ENCODE measurements at regions not wholly inside any gene's neighbourhood (a gene's known extent, or its start where the extent isn't known, plus 50 kb on each side); places are given as distances from the start of the nearest gene placed in this dataset.

DNA sequence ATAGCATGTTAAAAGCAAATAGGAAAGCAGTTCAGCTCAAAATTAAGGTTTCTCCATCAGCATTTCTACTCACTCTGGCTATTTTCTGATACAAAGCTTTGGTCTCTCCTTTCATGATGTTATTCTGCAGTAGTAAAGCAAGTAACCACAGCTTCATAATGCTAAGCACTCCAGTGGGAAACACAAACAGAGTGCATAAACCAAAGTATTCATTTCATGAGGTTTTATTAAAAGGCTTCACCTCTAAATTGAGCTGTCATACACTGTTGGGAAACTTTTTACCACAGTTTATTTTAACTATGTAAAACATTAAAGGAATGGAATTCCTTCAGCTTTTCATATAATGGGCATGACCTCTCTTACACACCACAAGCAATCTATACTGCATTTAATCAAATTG, 157.9 kb upstream of the LMO3 start:
- no peak for TF ChIP-seq POLR2A (IDR thresholded peaks at IDR 0.05)
- no peak for TF ChIP-seq POLR2AphosphoS5 (IDR thresholded peaks at IDR 0.05)
- TF ChIP-seq, protein P1, sequence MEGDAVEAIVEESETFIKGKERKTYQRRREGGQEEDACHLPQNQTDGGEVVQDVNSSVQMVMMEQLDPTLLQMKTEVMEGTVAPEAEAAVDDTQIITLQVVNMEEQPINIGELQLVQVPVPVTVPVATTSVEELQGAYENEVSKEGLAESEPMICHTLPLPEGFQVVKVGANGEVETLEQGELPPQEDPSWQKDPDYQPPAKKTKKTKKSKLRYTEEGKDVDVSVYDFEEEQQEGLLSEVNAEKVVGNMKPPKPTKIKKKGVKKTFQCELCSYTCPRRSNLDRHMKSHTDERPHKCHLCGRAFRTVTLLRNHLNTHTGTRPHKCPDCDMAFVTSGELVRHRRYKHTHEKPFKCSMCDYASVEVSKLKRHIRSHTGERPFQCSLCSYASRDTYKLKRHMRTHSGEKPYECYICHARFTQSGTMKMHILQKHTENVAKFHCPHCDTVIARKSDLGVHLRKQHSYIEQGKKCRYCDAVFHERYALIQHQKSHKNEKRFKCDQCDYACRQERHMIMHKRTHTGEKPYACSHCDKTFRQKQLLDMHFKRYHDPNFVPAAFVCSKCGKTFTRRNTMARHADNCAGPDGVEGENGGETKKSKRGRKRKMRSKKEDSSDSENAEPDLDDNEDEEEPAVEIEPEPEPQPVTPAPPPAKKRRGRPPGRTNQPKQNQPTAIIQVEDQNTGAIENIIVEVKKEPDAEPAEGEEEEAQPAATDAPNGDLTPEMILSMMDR (IDR thresholded peaks at IDR 0.05 in 8 of 11, conservative IDR thresholded peaks at IDR 0.05 in 3 of 11): no peak

Data from spleen (tissue), 7 donors.